OCI-LY1 (cell line): ENCODE measurements at regions not wholly inside any gene's neighbourhood (a gene's known extent, or its start where the extent isn't known, plus 50 kb on each side); places are given as distances from the start of the nearest gene placed in this dataset.

Source experiments
- H2AFZ ChIP-seq: fragments of 200-600 bp; sonication (generic), shearing (Covaris generic); 2 replicates; pipeline ENCODE4 v1.6.0; 2014; ENCODE audit warnings: antibody characterized with exemption, mild to moderate bottlenecking, low read length
- H3F3A ChIP-seq: fragments of 200-600 bp; sonication (generic), shearing (Covaris generic); 2 replicates; pipeline ENCODE4 v1.6.0; 2014; ENCODE audit warnings: mild to moderate bottlenecking, antibody characterized with exemption, low read length, moderate library complexity; ENCODE audit not compliant: insufficient read depth
- H3K27ac ChIP-seq: fragments of 200-600 bp; sonication (generic); 2 replicates; pipeline ENCODE4 v1.5.1; 2014; ENCODE audit warnings: low read length, mixed run types, mild to moderate bottlenecking, low read depth; ENCODE audit not compliant: poor library complexity, severe bottlenecking
- H3K27me3 ChIP-seq: fragments of 200-600 bp; sonication (generic); 2 replicates; pipeline ENCODE4 v1.6.0; 2014; ENCODE audit warnings: antibody characterized with exemption, mild to moderate bottlenecking, low read length, moderate library complexity; ENCODE audit not compliant: insufficient read depth
- H3K36me3 ChIP-seq: fragments of 200-600 bp; sonication (generic); 2 replicates; pipeline ENCODE4 v1.6.1; 2014; ENCODE audit warnings: mild to moderate bottlenecking, antibody characterized with exemption, low read length, moderate library complexity, mixed read lengths; ENCODE audit not compliant: insufficient read depth
- H3K4me1 ChIP-seq: fragments of 200-600 bp; sonication (generic); 2 replicates; pipeline ENCODE4 v1.5.1; 2014; ENCODE audit warnings: mild to moderate bottlenecking, low read length, moderate library complexity; ENCODE audit not compliant: insufficient read depth, severe bottlenecking
- H3K4me2 ChIP-seq: fragments of 200-600 bp; sonication (generic), shearing (Covaris generic); 2 replicates; pipeline ENCODE4 v1.6.1; 2014; ENCODE audit warnings: low read length
- H3K4me3 ChIP-seq: fragments of 200-600 bp; sonication (generic); 2 replicates; pipeline ENCODE4 v1.5.1; 2014; ENCODE audit warnings: low read length, low read depth, mild to moderate bottlenecking, mixed read lengths; ENCODE audit not compliant: poor library complexity, severe bottlenecking
- H3K79me2 ChIP-seq: fragments of 200-600 bp; shearing (Covaris generic); 2 replicates; pipeline ENCODE4 v1.6.1; 2016; ENCODE audit warnings: mixed run types, low read length, mixed read lengths; ENCODE audit not compliant: insufficient read depth
- H3K9ac ChIP-seq: fragments of 200-600 bp; sonication (generic), shearing (Covaris generic); 2 replicates; pipeline ENCODE4 v1.6.1; 2014; ENCODE audit warnings: mild to moderate bottlenecking, low read length, mixed read lengths
- H3K9me2 ChIP-seq: fragments of 200-600 bp; sonication (generic), shearing (Covaris generic); 2 replicates; pipeline ENCODE4 v1.6.1; 2014; ENCODE audit warnings: low read depth, mild to moderate bottlenecking, low read length, mixed read lengths
- H3K9me3 ChIP-seq: fragments of 200-600 bp; shearing (Covaris generic); 2 replicates; pipeline ENCODE4 v1.6.1; 2014; ENCODE audit warnings: low read length, mixed read lengths
- H4K20me1 ChIP-seq: fragments of 200-600 bp; sonication (generic), shearing (Covaris generic); 2 replicates; pipeline ENCODE4 v1.6.0; 2016; ENCODE audit warnings: mild to moderate bottlenecking, low read length; ENCODE audit not compliant: insufficient read depth
- CTCF ChIP-seq: fragments of 200-600 bp; sonication (generic), shearing (Covaris generic); IDR thresholded peaks from 2 replicates; pipeline ENCODE4 v1.5.1; 2017; ENCODE audit warnings: mild to moderate bottlenecking, antibody characterized with exemption, low read length, moderate library complexity, mixed read lengths
- EZH2 ChIP-seq: fragments of 200-600 bp; sonication (generic), shearing (Covaris generic); IDR thresholded peaks from 2 replicates; pipeline ENCODE4 v1.8.0; 2017; ENCODE audit warnings: borderline replicate concordance, mixed run types, mild to moderate bottlenecking, antibody characterized with exemption, low read length, moderate library complexity, mixed read lengths

- H3F3A ChIP-seq: no peaks in the 10 kb centered on the region
- no peaks in the 10 kb centered on the region for H3K4me1 ChIP-seq
- H3K9ac ChIP-seq: no peak overlapping the region
- H2AFZ ChIP-seq: no peak overlapping the region
- H3K9me3 ChIP-seq: no peaks in the 10 kb centered on the region
- H3K4me3 ChIP-seq: no peak overlapping the region
- no peaks in the 10 kb centered on the region for H3K79me2 ChIP-seq
- no peak for TF ChIP-seq EZH2
- no peak for TF ChIP-seq CTCF
- no peaks in the 10 kb centered on the region for H4K20me1 ChIP-seq
- H3K27me3 ChIP-seq: no peaks in the 10 kb centered on the region
- no peak overlapping the region for H3K27ac ChIP-seq
- H3K36me3 ChIP-seq: no peaks in the 10 kb centered on the region
- no peak overlapping the region for H3K4me2 ChIP-seq
- no peaks in the 10 kb centered on the region for H3K9me2 ChIP-seq
Measured at GRCh38 chr2:129910446-129911362, 68.8 kb upstream of the RAB6C start.

GRCh38 chr2:129911363-129912065 lies 68.0 kb upstream of the RAB6C start:
- Histone ChIP-seq H3K36me3 (no peaks in the 10 kb centered on the region), H3K4me3 (no peak overlapping the region), H3F3A (no peaks in the 10 kb centered on the region), H3K9me3 (no peaks in the 10 kb centered on the region), H3K27ac (no peak overlapping the region), H3K4me1 (no peaks in the 10 kb centered on the region), H3K9me2 (no peaks in the 10 kb centered on the region), H4K20me1 (no peaks in the 10 kb centered on the region), H2AFZ (no peak overlapping the region), H3K27me3 (no peaks in the 10 kb centered on the region), H3K79me2 (no peaks in the 10 kb centered on the region), H3K4me2 (no peak overlapping the region), H3K9ac (no peak overlapping the region)
- no peak for TF ChIP-seq EZH2
- no peak for TF ChIP-seq CTCF

GRCh38 chr2:129912066-129912820 lies 67.2 kb upstream of the RAB6C start:
- no peak for TF ChIP-seq CTCF
- no peak for TF ChIP-seq EZH2
- no peak overlapping the region for H3K4me3 ChIP-seq
- H3K79me2 ChIP-seq: no peaks in the 10 kb centered on the region
- H3K9ac ChIP-seq: no peak overlapping the region
- H3F3A ChIP-seq: no peaks in the 10 kb centered on the region
- no peaks in the 10 kb centered on the region for H3K27me3 ChIP-seq
- no peak overlapping the region for H2AFZ ChIP-seq
- H4K20me1 ChIP-seq: no peaks in the 10 kb centered on the region
- H3K4me2 ChIP-seq: no peak overlapping the region
- no peak overlapping the region for H3K27ac ChIP-seq
- H3K4me1 ChIP-seq: no peaks in the 10 kb centered on the region
- H3K9me3 ChIP-seq: no peaks in the 10 kb centered on the region
- no peaks in the 10 kb centered on the region for H3K9me2 ChIP-seq
- H3K36me3 ChIP-seq: no peaks in the 10 kb centered on the region
